NCI-H146 treated with DMSO at 0.1 percent for 48 hours (cell line): ENCODE measurements at regions not wholly inside any gene's neighbourhood (a gene's known extent, or its start where the extent isn't known, plus 50 kb on each side); places are given as distances from the start of the nearest gene placed in this dataset.
"Not testable (repeated sequence)": the region's sequence is repeated elsewhere in the genome, so short reads cannot be mapped to it uniquely, and the experiment has no call there.

Experiments used
- DNase-seq: peaks from one replicate; lab custom pipeline; 2025; ENCODE audit not compliant: unreplicated experiment; lab: John Stamatoyannopoulos, UW

GRCh38 chr12:9450127-9450567 lies 157.6 kb downstream of the KLRB1 start:
- not testable (repeated sequence) for DNase-seq

- DNase-seq = peak; percentile 26
These were observed 158.0 kb downstream of the KLRB1 start for GRCh38 chr12:9449657-9450126.

GRCh38 chr12:9449181-9449580 lies 158.5 kb downstream of the KLRB1 start:
- peak; percentile 49 for DNase-seq

GRCh38 chr12:9448648-9449047 lies 159.1 kb downstream of the KLRB1 start:
- DNase-seq = peak; percentile 49

GRCh38 chr12:9447791-9448614 lies 159.7 kb downstream of the KLRB1 start:
- peak; percentile 92 for DNase-seq

- not testable (repeated sequence) for DNase-seq
These were observed 160.6 kb downstream of the KLRB1 start for GRCh38 chr12:9446883-9447761.

- DNase-seq = not testable (repeated sequence)
These were observed 167.3 kb downstream of the KLRB1 start for GRCh38 chr12:9440428-9440827.

GRCh38 chr12:9435682-9436081 lies 172.0 kb downstream of the KLRB1 start:
- not testable (repeated sequence) for DNase-seq

- DNase-seq = not testable (repeated sequence)
These were observed 177.3 kb downstream of the KLRB1 start for GRCh38 chr12:9430385-9430784.

GRCh38 chr12:9428856-9429255 lies 178.9 kb downstream of the KLRB1 start:
- DNase-seq = not testable (repeated sequence)

GRCh38 chr12:9425429-9425828 lies 182.3 kb downstream of the KLRB1 start:
- not testable (repeated sequence) for DNase-seq

- DNase-seq = not testable (repeated sequence)
These were observed 183.5 kb downstream of the KLRB1 start for GRCh38 chr12:9424175-9424740.

GRCh38 chr12:9422689-9423088 lies 185.0 kb downstream of the KLRB1 start:
- not testable (repeated sequence) for DNase-seq

- not testable (repeated sequence) for DNase-seq
These were observed 186.1 kb downstream of the KLRB1 start for GRCh38 chr12:9421520-9422086.

GRCh38 chr12:9420817-9421519 lies 186.7 kb downstream of the KLRB1 start:
- DNase-seq = not testable (repeated sequence)

- DNase-seq = not testable (repeated sequence)
These were observed 189.1 kb downstream of the KLRB1 start for GRCh38 chr12:9418669-9419041.

- not testable (repeated sequence) for DNase-seq
These were observed 189.6 kb downstream of the KLRB1 start for GRCh38 chr12:9417947-9418668.

- DNase-seq = not testable (repeated sequence)
These were observed 190.4 kb downstream of the KLRB1 start for GRCh38 chr12:9417341-9417740.

- not testable (repeated sequence) for DNase-seq
These were observed 191.4 kb downstream of the KLRB1 start for GRCh38 chr12:9416346-9416745.

GRCh38 chr12:9415898-9416297 lies 191.8 kb downstream of the KLRB1 start:
- DNase-seq = not testable (repeated sequence)
